Activated naive CD8-positive, alpha-beta T cell treated with anti-CD3 and anti-CD28 coated beads, Interleukin-2, amount 50 U/mL, for 24 hours (primary cell): ENCODE measurements at regions not wholly inside any gene's neighbourhood (a gene's known extent, or its start where the extent isn't known, plus 50 kb on each side); places are given as distances from the start of the nearest gene placed in this dataset.

ENCODE experiments used
- ATAC-seq: fragments of 150-1000 bp; cut with Tn5 transposase; one replicate; pipeline ENCODE4 v1.10.0; 2021
- DNase-seq: peaks from one replicate; pipeline ENCODE4 v3.0.0; 2021
- H3K27ac Mint-ChIP-seq: one replicate; pipeline ENCODE4 v1.8.0; 2021; ENCODE audit warnings: mild to moderate bottlenecking, mixed read lengths
- H3K27me3 Mint-ChIP-seq: one replicate; pipeline ENCODE4 v1.8.0; 2021; ENCODE audit warnings: mixed read lengths
- H3K36me3 Mint-ChIP-seq: one replicate; pipeline ENCODE4 v1.8.0; 2021; ENCODE audit warnings: low read depth, mixed read lengths
- H3K4me1 Mint-ChIP-seq: one replicate; pipeline ENCODE4 v1.8.0; 2021; ENCODE audit warnings: mixed read lengths
- H3K4me3 Mint-ChIP-seq: one replicate; pipeline ENCODE4 v1.8.0; 2021; ENCODE audit warnings: mild to moderate bottlenecking, moderate library complexity, mixed read lengths
- H3K9me3 Mint-ChIP-seq: one replicate; pipeline ENCODE4 v1.8.0; 2021; ENCODE audit warnings: mixed read lengths

GRCh38 chr3:43215663-43216275 is 70.6 kb upstream of the SNRK start:
- no peak overlapping the region for H3K27ac Mint-ChIP-seq
- H3K4me3 Mint-ChIP-seq, result no peak overlapping the region
- H3K4me1 Mint-ChIP-seq, result peaks cover 31% of the 10 kb centered on the region
- no peaks in the 10 kb centered on the region for H3K27me3 Mint-ChIP-seq
- no peaks in the 10 kb centered on the region for H3K36me3 Mint-ChIP-seq
- no peaks in the 10 kb centered on the region for H3K9me3 Mint-ChIP-seq
- DNase-seq (no peak), ATAC-seq (no peak)

GRCh38 chr3:43215138-43215537 is 71.2 kb upstream of the SNRK start:
- Mint-ChIP-seq H3K4me1 (peaks cover 28% of the 10 kb centered on the region), H3K36me3 (no peaks in the 10 kb centered on the region), H3K27me3 (no peaks in the 10 kb centered on the region), H3K27ac (no peak overlapping the region), H3K9me3 (no peaks in the 10 kb centered on the region), H3K4me3 (no peak overlapping the region)
- DNase-seq (no peak), ATAC-seq (no peak)

- ATAC-seq (no peak), DNase-seq (no peak)
- H3K27me3 Mint-ChIP-seq, result no peaks in the 10 kb centered on the region
- peaks cover 28% of the 10 kb centered on the region for H3K4me1 Mint-ChIP-seq
- H3K4me3 Mint-ChIP-seq, result no peak overlapping the region
- no peak overlapping the region for H3K27ac Mint-ChIP-seq
- no peaks in the 10 kb centered on the region for H3K36me3 Mint-ChIP-seq
- H3K9me3 Mint-ChIP-seq, result no peaks in the 10 kb centered on the region
Observed at GRCh38 chr3:43214616-43215015, 71.7 kb upstream of the SNRK start.

- no peaks in the 10 kb centered on the region for H3K9me3 Mint-ChIP-seq
- ATAC-seq, result no peak
- no peak overlapping the region for H3K27ac Mint-ChIP-seq
- peaks cover 25% of the 10 kb centered on the region for H3K4me1 Mint-ChIP-seq
- DNase-seq, result no peak
- no peaks in the 10 kb centered on the region for H3K27me3 Mint-ChIP-seq
- no peak overlapping the region for H3K4me3 Mint-ChIP-seq
- no peaks in the 10 kb centered on the region for H3K36me3 Mint-ChIP-seq
Observed at GRCh38 chr3:43213631-43214030, 72.7 kb upstream of the SNRK start.

GRCh38 chr3:43212914-43213611 is 73.3 kb upstream of the SNRK start:
- ATAC-seq (peak; percentile 57), DNase-seq (no peak)
- no peaks in the 10 kb centered on the region for H3K9me3 Mint-ChIP-seq
- H3K4me1 Mint-ChIP-seq, result peaks cover 25% of the 10 kb centered on the region
- H3K4me3 Mint-ChIP-seq, result no peak overlapping the region
- no peak overlapping the region for H3K27ac Mint-ChIP-seq
- no peaks in the 10 kb centered on the region for H3K27me3 Mint-ChIP-seq
- H3K36me3 Mint-ChIP-seq, result no peaks in the 10 kb centered on the region

- DNase-seq (no peak), ATAC-seq (no peak)
- H3K4me1 Mint-ChIP-seq, result peaks cover 25% of the 10 kb centered on the region
- H3K9me3 Mint-ChIP-seq, result no peaks in the 10 kb centered on the region
- H3K36me3 Mint-ChIP-seq, result no peaks in the 10 kb centered on the region
- no peak overlapping the region for H3K27ac Mint-ChIP-seq
- H3K4me3 Mint-ChIP-seq, result no peak overlapping the region
- H3K27me3 Mint-ChIP-seq, result no peaks in the 10 kb centered on the region
Observed at GRCh38 chr3:43211681-43212080, 74.7 kb upstream of the SNRK start.

GRCh38 chr3:43210049-43211027 is 76.0 kb upstream of the SNRK start:
- Mint-ChIP-seq H3K4me1 (peaks cover 15% of the 10 kb centered on the region), H3K27me3 (no peaks in the 10 kb centered on the region), H3K9me3 (no peaks in the 10 kb centered on the region), H3K27ac (no peak overlapping the region), H3K36me3 (no peaks in the 10 kb centered on the region), H3K4me3 (no peak overlapping the region)
- DNase-seq, result no peak
- ATAC-seq, result no peak

- DNase-seq (no peak), ATAC-seq (peak; percentile 73)
- Mint-ChIP-seq H3K4me3 (no peak overlapping the region), H3K36me3 (no peaks in the 10 kb centered on the region), H3K9me3 (no peaks in the 10 kb centered on the region), H3K27me3 (no peaks in the 10 kb centered on the region), H3K27ac (no peak overlapping the region), H3K4me1 (peaks cover 13% of the 10 kb centered on the region)
Observed at GRCh38 chr3:43207628-43208085, 78.7 kb upstream of the SNRK start.

GRCh38 chr3:43206632-43207031 is 79.7 kb upstream of the SNRK start:
- Mint-ChIP-seq H3K36me3 (no peaks in the 10 kb centered on the region), H3K9me3 (no peaks in the 10 kb centered on the region), H3K4me3 (no peak overlapping the region), H3K27ac (no peak overlapping the region), H3K27me3 (no peaks in the 10 kb centered on the region), H3K4me1 (peaks cover 13% of the 10 kb centered on the region)
- no peak for ATAC-seq
- no peak for DNase-seq

- H3K36me3 Mint-ChIP-seq, result no peaks in the 10 kb centered on the region
- no peaks in the 10 kb centered on the region for H3K27me3 Mint-ChIP-seq
- no peak overlapping the region for H3K4me3 Mint-ChIP-seq
- DNase-seq (no peak), ATAC-seq (no peak)
- H3K4me1 Mint-ChIP-seq, result peaks cover 13% of the 10 kb centered on the region
- H3K9me3 Mint-ChIP-seq, result no peaks in the 10 kb centered on the region
- no peak overlapping the region for H3K27ac Mint-ChIP-seq
Observed at GRCh38 chr3:43206105-43206504, 80.2 kb upstream of the SNRK start.

- Mint-ChIP-seq H3K4me3 (no peak overlapping the region), H3K27me3 (no peaks in the 10 kb centered on the region), H3K27ac (no peak overlapping the region), H3K9me3 (no peaks in the 10 kb centered on the region), H3K36me3 (no peaks in the 10 kb centered on the region), H3K4me1 (peaks cover 26% of the 10 kb centered on the region)
- ATAC-seq (no peak), DNase-seq (no peak)
Observed at GRCh38 chr3:43203022-43203421, 83.3 kb upstream of the SNRK start.

GRCh38 chr3:43201581-43201980 is 84.8 kb upstream of the SNRK start:
- no peak for DNase-seq
- no peak for ATAC-seq
- H3K27ac Mint-ChIP-seq, result no peak overlapping the region
- no peak overlapping the region for H3K4me3 Mint-ChIP-seq
- no peaks in the 10 kb centered on the region for H3K36me3 Mint-ChIP-seq
- no peaks in the 10 kb centered on the region for H3K9me3 Mint-ChIP-seq
- H3K27me3 Mint-ChIP-seq, result no peaks in the 10 kb centered on the region
- peaks cover 23% of the 10 kb centered on the region for H3K4me1 Mint-ChIP-seq

- Mint-ChIP-seq H3K36me3 (no peaks in the 10 kb centered on the region), H3K27me3 (no peaks in the 10 kb centered on the region), H3K9me3 (no peaks in the 10 kb centered on the region), H3K27ac (no peak overlapping the region), H3K4me1 (peaks cover 41% of the 10 kb centered on the region), H3K4me3 (no peak overlapping the region)
- DNase-seq, result no peak
- ATAC-seq, result no peak
Observed at GRCh38 chr3:43199645-43200306, 86.6 kb upstream of the SNRK start.
